Body of pancreas (tissue), 4 donors: ENCODE measurements at regions not wholly inside any gene's neighbourhood (a gene's known extent, or its start where the extent isn't known, plus 50 kb on each side); places are given as distances from the start of the nearest gene placed in this dataset.

ENCODE experiments used
- ATAC-seq: fragments of 150-250 bp; one replicate; pipeline ENCODE4 v1.9.1; 2016
- DNase-seq, 4 donors: peaks; one replicate each; pipeline ENCODE4 v3.0.0-alpha.2; 2019
- H3K27ac ChIP-seq, 4 donors: fragments of 200-600 bp; sonication (generic); 1 replicate in 3 of 4; 2 replicates in 1 of 4; pipeline versions ENCODE4 v1.5.1 to v1.6.1; 2016 to 2019; ENCODE audit warnings: mild to moderate bottlenecking in 1 of 4, mixed read lengths in 1 of 4, moderate library complexity in 1 of 4
- H3K27me3 ChIP-seq, 2 donors: fragments of 200-600 bp; sonication (generic); one replicate each; pipeline ENCODE4 v1.6.0; 2016; ENCODE audit warnings: mild to moderate bottlenecking in 1 of 2
- H3K36me3 ChIP-seq, 2 donors: fragments of 200-600 bp; sonication (generic); replicated peaks in 1 of 2; 2 replicates each; pipeline ENCODE4 v1.5.1; 2016; ENCODE audit warnings: low read depth in 2 of 2; ENCODE audit not compliant: insufficient read depth in 1 of 2
- H3K4me1 ChIP-seq: fragments of 200-600 bp; sonication (generic); one replicate; pipeline ENCODE4 v1.6.0; 2016
- H3K4me3 ChIP-seq, 2 donors: fragments of 200-600 bp; sonication (generic); 1 replicate in 1 of 2; 2 replicates in 1 of 2; pipeline ENCODE4 v1.5.1; 2016 to 2019
- H3K9me3 ChIP-seq, 3 donors: fragments of 200-600 bp; sonication (generic); 1 replicate in 2 of 3; 2 replicates in 1 of 3; pipeline ENCODE4 v1.5.1; 2016
- POLR2A ChIP-seq, 3 donors: fragments of 450-650 bp; IDR thresholded peaks; one replicate each; pipeline ENCODE4 v1.6.1; 2016; ENCODE audit warnings: antibody characterized with exemption in 3 of 3, mild to moderate bottlenecking in 2 of 3
- WGBS, 2 donors: methylation state at CpG; one replicate each; pipeline ENCODE4 v1.1.5; 2017; 5-methylcytosine and 5-hydroxymethylcytosine counted together
- intact Hi-C: fragments of 100-400 bp; cut with DNase I; formaldehyde crosslinking; loops from one replicate; pipeline ENCODE4 v1.15.1; 2023
- TF ChIP-seq, protein P1 (sequence below), 7 experiments: fragments of 450-650 bp in 4 of 7; fragments of 200-600 bp in 3 of 7; sonication (generic) in 3 of 7; IDR thresholded peaks; one replicate each; pipeline ENCODE4 v1.5.1; 2016 to 2019; ENCODE audit warnings: antibody characterized with exemption in 7 of 7

DNA sequence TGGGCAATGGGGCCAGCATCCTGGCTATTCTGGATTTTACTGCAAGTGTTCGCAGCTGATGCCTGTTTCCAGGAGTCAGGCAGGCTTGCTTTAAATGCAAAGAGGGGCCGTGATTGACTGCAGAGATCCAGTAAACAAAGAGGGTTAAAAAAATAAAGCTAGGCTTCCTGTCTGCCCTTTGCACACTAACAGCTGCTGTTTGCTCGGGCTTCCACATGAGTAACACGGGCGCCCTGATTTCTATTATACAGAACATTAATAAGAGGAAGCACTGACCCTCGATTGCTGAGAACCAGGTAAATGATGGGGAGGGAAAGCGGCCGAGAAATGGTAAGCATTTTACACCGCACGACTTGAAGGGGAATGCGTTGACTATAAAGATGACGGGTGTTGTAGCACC is 254.2 kb upstream of the ZNF507 start:
- no peak overlapping the region for H3K4me3 ChIP-seq
- intact Hi-C loops = no loop called here
- H3K27me3 ChIP-seq = no peaks in the 10 kb centered on the region
- no peak for DNase-seq
- ATAC-seq = no peak
- no peaks in the 10 kb centered on the region for H3K4me1 ChIP-seq
- no peaks in the 10 kb centered on the region for H3K36me3 ChIP-seq
- TF ChIP-seq, protein P1, sequence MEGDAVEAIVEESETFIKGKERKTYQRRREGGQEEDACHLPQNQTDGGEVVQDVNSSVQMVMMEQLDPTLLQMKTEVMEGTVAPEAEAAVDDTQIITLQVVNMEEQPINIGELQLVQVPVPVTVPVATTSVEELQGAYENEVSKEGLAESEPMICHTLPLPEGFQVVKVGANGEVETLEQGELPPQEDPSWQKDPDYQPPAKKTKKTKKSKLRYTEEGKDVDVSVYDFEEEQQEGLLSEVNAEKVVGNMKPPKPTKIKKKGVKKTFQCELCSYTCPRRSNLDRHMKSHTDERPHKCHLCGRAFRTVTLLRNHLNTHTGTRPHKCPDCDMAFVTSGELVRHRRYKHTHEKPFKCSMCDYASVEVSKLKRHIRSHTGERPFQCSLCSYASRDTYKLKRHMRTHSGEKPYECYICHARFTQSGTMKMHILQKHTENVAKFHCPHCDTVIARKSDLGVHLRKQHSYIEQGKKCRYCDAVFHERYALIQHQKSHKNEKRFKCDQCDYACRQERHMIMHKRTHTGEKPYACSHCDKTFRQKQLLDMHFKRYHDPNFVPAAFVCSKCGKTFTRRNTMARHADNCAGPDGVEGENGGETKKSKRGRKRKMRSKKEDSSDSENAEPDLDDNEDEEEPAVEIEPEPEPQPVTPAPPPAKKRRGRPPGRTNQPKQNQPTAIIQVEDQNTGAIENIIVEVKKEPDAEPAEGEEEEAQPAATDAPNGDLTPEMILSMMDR (IDR thresholded peaks at IDR 0.05) = no peak
- TF ChIP-seq POLR2A (IDR thresholded peaks at IDR 0.05) = no peak
- no peaks in the 10 kb centered on the region for H3K9me3 ChIP-seq
- whole genome bisulfite sequencing, 2 donors = 6 to 8% methylated on average over 12 of the region's 12 CpGs
- H3K27ac ChIP-seq = no peak overlapping the region

- Histone ChIP-seq H3K4me1 (no peaks in the 10 kb centered on the region), H3K36me3 (no peaks in the 10 kb centered on the region), H3K27ac (no peak overlapping the region), H3K27me3 (no peaks in the 10 kb centered on the region), H3K4me3 (no peak overlapping the region), H3K9me3 (no peaks in the 10 kb centered on the region)
- TF ChIP-seq, protein P1 (IDR thresholded peaks at IDR 0.05) = no peak
- TF ChIP-seq POLR2A (IDR thresholded peaks at IDR 0.05) = no peak
- 52 to 54% methylated on average over 4 of the region's 4 CpGs for WGBS, 2 donors
- intact Hi-C loops = no loop called here
- no peak for ATAC-seq
- DNase-seq = no peak
Measured at GRCh38 chr19:32097011-32097410, 248.4 kb upstream of the ZNF507 start.

GRCh38 chr19:32097620-32098019 is 247.8 kb upstream of the ZNF507 start:
- Histone ChIP-seq H3K9me3 (no peaks in the 10 kb centered on the region), H3K4me3 (no peak overlapping the region), H3K36me3 (no peaks in the 10 kb centered on the region), H3K27ac (no peak overlapping the region), H3K4me1 (no peaks in the 10 kb centered on the region), H3K27me3 (no peaks in the 10 kb centered on the region)
- ATAC-seq = no peak
- TF ChIP-seq POLR2A (IDR thresholded peaks at IDR 0.05) = no peak
- TF ChIP-seq, protein P1 (IDR thresholded peaks at IDR 0.05) = no peak
- DNase-seq = no peak
- intact Hi-C loops = no loop called here
- 43 to 44% methylated on average over 2 of the region's 2 CpGs for WGBS, 2 donors

GRCh38 chr19:32098968-32099367 is 246.4 kb upstream of the ZNF507 start:
- no peak for DNase-seq
- TF ChIP-seq POLR2A (IDR thresholded peaks at IDR 0.05) = no peak
- TF ChIP-seq, protein P1 (IDR thresholded peaks at IDR 0.05) = no peak
- no peak for ATAC-seq
- Histone ChIP-seq H3K36me3 (no peaks in the 10 kb centered on the region), H3K27ac (no peak overlapping the region), H3K9me3 (no peaks in the 10 kb centered on the region), H3K4me1 (no peaks in the 10 kb centered on the region), H3K4me3 (no peak overlapping the region), H3K27me3 (no peaks in the 10 kb centered on the region)
- 14 to 21% methylated on average over 6 of the region's 6 CpGs for WGBS, 2 donors
- intact Hi-C loops = no loop called here

DNA sequence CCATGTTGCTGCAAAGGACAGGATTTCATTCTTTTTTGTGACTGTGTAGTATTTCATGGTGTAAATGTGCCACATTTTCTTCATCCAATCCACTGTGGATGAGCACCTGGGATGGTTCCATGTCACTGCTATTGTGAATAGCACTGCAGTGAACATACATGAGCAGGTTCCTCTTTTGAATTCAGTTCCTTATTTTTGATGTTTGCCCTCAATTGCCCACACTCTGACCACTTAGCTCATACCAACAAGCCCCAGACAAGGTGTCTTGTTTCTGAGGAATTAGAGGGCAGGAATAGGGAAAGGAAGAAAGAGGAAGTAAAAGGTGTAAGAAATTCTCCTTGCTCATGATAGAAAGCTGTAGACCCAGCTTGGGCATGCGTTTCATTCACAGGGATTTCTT is 244.2 kb upstream of the ZNF507 start:
- ATAC-seq (no peak), DNase-seq (no peak)
- 46 to 52% methylated on average over 1 of the region's 1 CpG for WGBS, 2 donors
- no peak overlapping the region for H3K4me3 ChIP-seq
- no peaks in the 10 kb centered on the region for H3K9me3 ChIP-seq
- peaks cover 7% of the 10 kb centered on the region for H3K4me1 ChIP-seq
- TF ChIP-seq, protein P1 (IDR thresholded peaks at IDR 0.05) = no peak
- H3K27ac ChIP-seq = no peak overlapping the region
- no peaks in the 10 kb centered on the region for H3K36me3 ChIP-seq
- no peaks in the 10 kb centered on the region for H3K27me3 ChIP-seq
- intact Hi-C loops = no loop called here
